Gastroesophageal sphincter (tissue), 4 donors: ENCODE measurements at regions not wholly inside any gene's neighbourhood (a gene's known extent, or its start where the extent isn't known, plus 50 kb on each side); places are given as distances from the start of the nearest gene placed in this dataset.

Source experiments
- ATAC-seq: fragments of 150-250 bp; one replicate; pipeline ENCODE4 v1.9.1; 2016; ENCODE audit warnings: mild to moderate bottlenecking, moderate library complexity
- H3K27ac ChIP-seq, 4 donors: fragments of 200-600 bp; sonication (generic) in 3 of 4; 1 replicate in 3 of 4; 2 replicates in 1 of 4; pipeline ENCODE4 v1.5.1; 2016 to 2019
- H3K27me3 ChIP-seq: fragments of 200-600 bp; sonication (generic); one replicate; pipeline ENCODE4 v1.5.1; 2019
- H3K36me3 ChIP-seq, 2 donors: fragments of 200-600 bp; sonication (generic); one replicate each; pipeline ENCODE4 v1.5.1; 2019; ENCODE audit warnings: control low read depth in 1 of 2
- H3K4me1 ChIP-seq, 3 donors: fragments of 200-600 bp; sonication (generic); 1 replicate in 2 of 3; 2 replicates in 1 of 3; pipeline ENCODE4 v1.5.1; 2016 to 2019; ENCODE audit warnings: control low read depth in 2 of 3
- H3K4me3 ChIP-seq, 2 donors: fragments of 200-600 bp; sonication (generic); one replicate each; pipeline ENCODE4 v1.5.1; 2019; ENCODE audit warnings: mild to moderate bottlenecking in 1 of 2, moderate library complexity in 1 of 2
- H3K9me3 ChIP-seq, 3 donors: fragments of 200-600 bp; sonication (generic); one replicate each; pipeline ENCODE4 v1.5.1; 2017 to 2019; ENCODE audit warnings: control low read depth in 2 of 3
- CTCF ChIP-seq, 4 experiments: fragments of 200-600 bp in 2 of 4; fragments of 450-650 bp in 2 of 4; sonication (generic) in 1 of 4; IDR thresholded peaks; one replicate each; pipeline ENCODE4 v1.5.1; 2017 to 2019; ENCODE audit warnings: antibody characterized with exemption in 4 of 4, mild to moderate bottlenecking in 2 of 4, moderate library complexity in 2 of 4
- EP300 ChIP-seq: sonication (generic); formaldehyde crosslinking; IDR thresholded peaks from one replicate; pipeline ENCODE4 v1.6.1; 2017; ENCODE audit warnings: antibody characterized with exemption, mild to moderate bottlenecking
- POLR2A ChIP-seq, 2 donors: fragments of 450-650 bp; IDR thresholded peaks; one replicate each; pipeline ENCODE4 v1.6.1; 2017; ENCODE audit warnings: antibody characterized with exemption in 2 of 2, mild to moderate bottlenecking in 2 of 2, moderate library complexity in 1 of 2
- POLR2AphosphoS5 ChIP-seq: sonication (generic); formaldehyde crosslinking; IDR thresholded peaks from one replicate; pipeline ENCODE4 v1.6.1; 2017; ENCODE audit warnings: antibody characterized with exemption
- WGBS, 2 donors: methylation state at CpG; one replicate each; pipeline ENCODE4 v1.1.5; 2018; ENCODE audit warnings: low coverage in 1 of 2; 5-methylcytosine and 5-hydroxymethylcytosine counted together

GRCh38 chr7:79833616-79834015 lies 301.0 kb upstream of the GNAI1 start:
- Histone ChIP-seq H3K36me3 (no peaks in the 10 kb centered on the region), H3K9me3 (no peaks in the 10 kb centered on the region), H3K4me1 (no peaks in the 10 kb centered on the region), H3K27me3 (no peaks in the 10 kb centered on the region), H3K4me3 (no peak overlapping the region), H3K27ac (no peak overlapping the region)
- no peak for TF ChIP-seq CTCF (IDR thresholded peaks at IDR 0.05)
- TF ChIP-seq POLR2AphosphoS5, result no peak
- TF ChIP-seq POLR2A (IDR thresholded peaks at IDR 0.05), result no peak
- no peak for TF ChIP-seq EP300
- no peak for ATAC-seq
- 68 to 79% methylated on average over 1 of the region's 1 CpG for WGBS, 2 donors

- H3K27ac ChIP-seq, result no peak overlapping the region
- H3K4me3 ChIP-seq, result no peak overlapping the region
- H3K9me3 ChIP-seq, result no peaks in the 10 kb centered on the region
- H3K36me3 ChIP-seq, result no peaks in the 10 kb centered on the region
- no peaks in the 10 kb centered on the region for H3K27me3 ChIP-seq
- H3K4me1 ChIP-seq, result no peaks in the 10 kb centered on the region
- no peak for ATAC-seq
- no peak for TF ChIP-seq CTCF (IDR thresholded peaks at IDR 0.05)
- TF ChIP-seq EP300, result no peak
- TF ChIP-seq POLR2AphosphoS5, result no peak
- TF ChIP-seq POLR2A (IDR thresholded peaks at IDR 0.05), result no peak
These were observed 305.8 kb upstream of the GNAI1 start for GRCh38 chr7:79828866-79829265.

GRCh38 chr7:79823246-79823951 lies 311.2 kb upstream of the GNAI1 start:
- 57 to 61% methylated on average over 4 of the region's 4 CpGs for WGBS, 2 donors
- TF ChIP-seq CTCF (IDR thresholded peaks at IDR 0.05), result no peak
- no peak for ATAC-seq

GRCh38 chr7:79822620-79823240 lies 311.9 kb upstream of the GNAI1 start:
- ATAC-seq, result no peak
- Histone ChIP-seq H3K4me1 (peaks cover 0 to 4% (median 0%) of the 10 kb centered on the region in 3 donors), H3K4me3 (no peak overlapping the region), H3K9me3 (no peaks in the 10 kb centered on the region), H3K27me3 (no peaks in the 10 kb centered on the region), H3K27ac (no peak overlapping the region), H3K36me3 (no peaks in the 10 kb centered on the region)
- 48 to 51% methylated on average over 2 of the region's 2 CpGs for WGBS, 2 donors
- TF ChIP-seq EP300 (no peak), POLR2A (IDR thresholded peaks at IDR 0.05) (no peak), POLR2AphosphoS5 (no peak), CTCF (IDR thresholded peaks at IDR 0.05) (no peak)

More at GRCh38 chr7:79823246-79823951, 311.2 kb upstream of the GNAI1 start:
- Histone ChIP-seq H3K27me3 (no peaks in the 10 kb centered on the region), H3K9me3 (no peaks in the 10 kb centered on the region), H3K27ac (no peak overlapping the region), H3K36me3 (no peaks in the 10 kb centered on the region), H3K4me1 (peaks cover 0 to 4% (median 0%) of the 10 kb centered on the region in 3 donors), H3K4me3 (no peak overlapping the region)

GRCh38 chr7:79820387-79820786 lies 314.2 kb upstream of the GNAI1 start:
- Histone ChIP-seq H3K4me3 (no peak overlapping the region), H3K4me1 (peaks cover 0 to 4% (median 0%) of the 10 kb centered on the region in 3 donors), H3K27me3 (no peaks in the 10 kb centered on the region), H3K9me3 (no peaks in the 10 kb centered on the region), H3K27ac (no peak overlapping the region), H3K36me3 (no peaks in the 10 kb centered on the region)
- WGBS, 2 donors, result 11 to 13% methylated on average over 1 to 6 of the region's 6 CpGs
- no peak for TF ChIP-seq EP300
- no peak for TF ChIP-seq CTCF (IDR thresholded peaks at IDR 0.05)
- TF ChIP-seq POLR2A (IDR thresholded peaks at IDR 0.05), result no peak
- TF ChIP-seq POLR2AphosphoS5, result no peak
- ATAC-seq, result no peak
